Central memory CD4-positive, alpha-beta T cell (primary cell): ENCODE measurements at regions not wholly inside any gene's neighbourhood (a gene's known extent, or its start where the extent isn't known, plus 50 kb on each side); places are given as distances from the start of the nearest gene placed in this dataset.
A peak's percentile ranks its signal among the peaks of the same experiment; 100 is the strongest.
"Not testable (repeated sequence)": the region's sequence is repeated elsewhere in the genome, so short reads cannot be mapped to it uniquely, and the experiment has no call there.

ENCODE experiments used
- DNase-seq: peaks from one replicate; pipeline ENCODE4 v3.0.0; 2022

- not testable (repeated sequence) for DNase-seq
Measured at GRCh38 chr15:92827991-92828390, 72.1 kb upstream of the CHD2 start.

- DNase-seq = no peak
Measured at GRCh38 chr15:92829875-92830274, 70.2 kb upstream of the CHD2 start.

- DNase-seq = no peak
Measured at GRCh38 chr15:92831336-92831654, 68.8 kb upstream of the CHD2 start.

- peak; percentile 89 for DNase-seq
Measured at GRCh38 chr15:92831655-92832328, 68.3 kb upstream of the CHD2 start.

GRCh38 chr15:92833106-92833433 lies 67.1 kb upstream of the CHD2 start:
- no peak for DNase-seq

- no peak for DNase-seq
Measured at GRCh38 chr15:92833493-92834271, 66.4 kb upstream of the CHD2 start.

- DNase-seq = no peak
Measured at GRCh38 chr15:92839696-92840095, 60.4 kb upstream of the CHD2 start.

GRCh38 chr15:92840149-92840548 lies 60.0 kb upstream of the CHD2 start:
- no peak for DNase-seq

- DNase-seq = no peak
Measured at GRCh38 chr15:92843326-92843725, 56.8 kb upstream of the CHD2 start.

- DNase-seq = no peak
Measured at GRCh38 chr15:92843814-92844213, 56.3 kb upstream of the CHD2 start.

GRCh38 chr15:92845126-92845508 lies 55.0 kb upstream of the CHD2 start:
- peak; percentile 57 for DNase-seq

- no peak for DNase-seq
Measured at GRCh38 chr15:92846741-92847140, 53.4 kb upstream of the CHD2 start.

- no peak for DNase-seq
Measured at GRCh38 chr15:92847841-92848240, 52.3 kb upstream of the CHD2 start.

- DNase-seq = no peak
Measured at GRCh38 chr15:92848464-92848851, 51.7 kb upstream of the CHD2 start.

GRCh38 chr15:92848852-92849598 lies 51.1 kb upstream of the CHD2 start:
- DNase-seq = peak; percentile 64

- peak; percentile 4 for DNase-seq
Measured at GRCh38 chr15:92850218-92850617, 49.9 kb upstream of the CHD2 start.
